Thoracic aorta (tissue), 2 donors: ENCODE measurements at regions not wholly inside any gene's neighbourhood (a gene's known extent, or its start where the extent isn't known, plus 50 kb on each side); places are given as distances from the start of the nearest gene placed in this dataset.

Source experiments
- ATAC-seq: fragments of 150-250 bp; one replicate; pipeline ENCODE4 v1.8.0; 2017; ENCODE audit warnings: low read depth; ENCODE audit not compliant: insufficient number of reproducible peaks, low FRiP score
- DNase-seq: peaks from one replicate; pipeline ENCODE4 v3.0.0-alpha.2; 2020; ENCODE audit warnings: low spot score
- H3K27ac ChIP-seq, 2 donors: fragments of 200-600 bp; sonication (generic); 1 replicate in 1 of 2; 2 replicates in 1 of 2; pipeline ENCODE4 v1.5.1; 2016; ENCODE audit warnings: mild to moderate bottlenecking in 2 of 2, moderate library complexity in 2 of 2
- H3K27me3 ChIP-seq: fragments of 200-600 bp; sonication (generic); replicated peaks from 2 replicates; pipeline ENCODE4 v1.6.0; 2016; ENCODE audit warnings: mild to moderate bottlenecking; ENCODE audit not compliant: insufficient read depth
- H3K36me3 ChIP-seq: fragments of 200-600 bp; sonication (generic); one replicate; pipeline ENCODE4 v1.5.1; 2016
- H3K4me1 ChIP-seq, 2 donors: fragments of 200-600 bp; sonication (generic); 1 replicate in 1 of 2; 2 replicates in 1 of 2; pipeline versions ENCODE4 v1.5.1 to v1.6.0; 2016; ENCODE audit warnings: low read depth in 2 of 2, mild to moderate bottlenecking in 1 of 2; ENCODE audit not compliant: control insufficient read depth in 1 of 2
- H3K4me3 ChIP-seq: fragments of 200-600 bp; sonication (generic); 2 replicates; pipeline ENCODE4 v1.5.1; 2016; ENCODE audit warnings: mild to moderate bottlenecking
- H3K9me3 ChIP-seq: fragments of 200-600 bp; sonication (generic); 2 replicates; pipeline ENCODE4 v1.5.1; 2016
- CTCF ChIP-seq: fragments of 200-600 bp; sonication (generic); IDR thresholded peaks from one replicate; pipeline ENCODE4 v1.5.1; 2019; ENCODE audit warnings: antibody characterized with exemption

DNA sequence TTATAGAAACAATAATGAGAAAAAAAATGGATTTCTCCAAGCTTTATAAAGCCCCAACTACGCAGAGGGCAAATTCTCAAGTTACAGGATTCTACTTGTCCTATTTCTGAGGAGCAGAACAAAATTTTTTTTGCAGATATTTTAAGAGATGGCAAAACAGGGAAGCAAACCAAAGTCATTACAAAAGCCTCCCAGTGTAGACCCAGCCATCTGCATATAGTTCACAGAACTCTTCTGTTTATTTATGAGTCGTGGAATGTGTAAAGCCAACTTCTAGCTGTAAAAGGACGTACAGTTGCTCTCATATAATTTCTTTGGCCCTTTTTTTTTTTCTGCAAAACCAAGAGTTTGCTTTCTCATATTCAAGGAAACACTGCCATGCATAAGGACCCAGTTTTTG lies 120.4 kb downstream of the PCDH7 start:
- no peak for TF ChIP-seq CTCF
- no peaks in the 10 kb centered on the region for H3K9me3 ChIP-seq
- H3K4me3 ChIP-seq = peak overlapping the region; percentile 32
- H3K27ac ChIP-seq = peak overlapping the region; percentile 13 to 54
- ATAC-seq (no peak), DNase-seq (no peak)
- no peaks in the 10 kb centered on the region for H3K36me3 ChIP-seq
- peaks cover 32 to 65% of the 10 kb centered on the region in 2 donors for H3K4me1 ChIP-seq
- H3K27me3 ChIP-seq = no peaks in the 10 kb centered on the region

DNA sequence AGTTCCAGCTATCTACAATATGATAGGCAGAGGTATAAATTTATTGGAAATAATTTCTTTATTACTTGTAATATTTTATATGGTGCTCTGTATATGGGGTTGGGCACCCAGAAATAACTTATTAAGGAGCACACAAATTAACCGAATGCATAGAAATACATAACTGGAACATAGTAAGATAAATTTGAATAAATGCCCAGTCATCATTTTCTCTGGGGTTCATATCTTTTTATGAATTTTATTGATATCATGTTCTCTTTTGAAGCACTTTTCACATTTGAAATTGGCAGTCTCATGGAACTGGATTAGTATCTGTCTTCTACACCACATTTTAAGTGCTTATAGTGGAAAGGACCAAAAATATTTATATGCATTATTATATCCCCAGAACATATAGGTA lies 122.0 kb downstream of the PCDH7 start:
- no peak for ATAC-seq
- no peak for TF ChIP-seq CTCF
- H3K9me3 ChIP-seq = no peaks in the 10 kb centered on the region
- DNase-seq = no peak
- H3K27me3 ChIP-seq = no peaks in the 10 kb centered on the region
- H3K4me1 ChIP-seq = peaks cover 19 to 50% of the 10 kb centered on the region in 2 donors
- no peaks in the 10 kb centered on the region for H3K36me3 ChIP-seq
- no peak overlapping the region for H3K27ac ChIP-seq
- H3K4me3 ChIP-seq = no peak overlapping the region

DNA sequence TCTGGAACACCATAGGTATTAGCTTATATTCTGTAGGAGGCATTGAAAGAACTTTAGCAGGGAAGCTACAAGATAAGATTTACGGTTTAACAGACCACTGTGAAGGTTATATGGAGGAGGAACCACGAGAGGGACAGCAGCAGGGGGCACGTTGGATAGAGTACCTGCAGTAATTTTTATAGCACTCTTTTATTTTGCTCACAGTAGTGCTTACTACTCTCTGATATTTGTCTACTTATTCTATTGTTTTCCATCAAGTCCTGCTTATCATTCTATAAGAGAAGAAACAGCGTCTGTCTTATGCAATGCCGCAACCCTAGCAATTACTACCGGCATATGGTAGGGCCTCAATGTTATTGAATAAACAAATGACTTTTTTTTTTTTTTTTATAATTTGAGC lies 122.5 kb downstream of the PCDH7 start:
- TF ChIP-seq CTCF = no peak
- Histone ChIP-seq H3K27me3 (no peaks in the 10 kb centered on the region), H3K4me1 (peaks cover 19 to 45% of the 10 kb centered on the region in 2 donors), H3K36me3 (no peaks in the 10 kb centered on the region), H3K4me3 (no peak overlapping the region), H3K27ac (no peak overlapping the region), H3K9me3 (no peaks in the 10 kb centered on the region)
- DNase-seq (no peak), ATAC-seq (no peak)

DNA sequence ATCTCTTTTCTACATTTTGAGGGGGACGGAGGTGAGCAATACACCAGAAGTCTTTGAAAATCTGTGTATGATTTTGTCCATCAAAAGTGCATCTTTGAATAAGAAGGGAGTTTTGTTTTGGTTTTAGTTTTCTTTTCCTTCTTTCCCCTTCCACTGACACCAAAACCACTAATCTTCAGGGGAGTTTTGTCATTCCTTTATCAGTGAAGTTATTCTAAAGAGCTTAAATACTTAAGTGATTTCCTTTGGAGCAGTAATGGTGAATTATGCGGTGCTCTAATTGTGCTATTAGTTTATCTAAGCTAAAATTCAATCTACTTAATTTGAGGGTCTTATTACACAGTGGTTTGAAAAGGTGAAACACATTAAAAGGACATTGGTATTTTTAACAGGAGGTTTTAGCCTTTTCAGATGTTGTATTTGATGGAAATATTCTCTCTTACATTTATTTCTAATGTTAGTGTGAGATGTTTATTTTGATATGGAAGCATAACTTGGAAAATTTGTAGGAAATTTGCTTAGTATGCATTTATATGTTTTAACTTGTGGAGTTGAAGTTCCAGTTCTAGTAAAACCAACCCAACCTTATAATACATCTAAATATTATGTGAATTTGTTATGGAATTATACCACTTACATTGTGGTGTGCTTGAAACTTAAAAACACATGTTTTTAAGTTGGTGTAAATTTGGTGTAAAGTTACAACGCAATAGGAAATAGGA lies 124.9 kb downstream of the PCDH7 start:
- DNase-seq = no peak
- H3K4me3 ChIP-seq = no peak overlapping the region
- H3K4me1 ChIP-seq = peaks cover 27 to 50% of the 10 kb centered on the region in 2 donors
- H3K9me3 ChIP-seq = no peaks in the 10 kb centered on the region
- ATAC-seq = no peak
- no peaks in the 10 kb centered on the region for H3K27me3 ChIP-seq
- no peaks in the 10 kb centered on the region for H3K36me3 ChIP-seq
- TF ChIP-seq CTCF = no peak
- no peak overlapping the region for H3K27ac ChIP-seq

GRCh38 chr4:30847167-30847566 lies 127.0 kb downstream of the PCDH7 start:
- TF ChIP-seq CTCF = no peak
- peaks cover 19 to 36% of the 10 kb centered on the region in 2 donors for H3K4me1 ChIP-seq
- no peak for ATAC-seq
- no peaks in the 10 kb centered on the region for H3K36me3 ChIP-seq
- H3K4me3 ChIP-seq = no peak overlapping the region
- no peak for DNase-seq
- no peak overlapping the region for H3K27ac ChIP-seq
- H3K9me3 ChIP-seq = no peaks in the 10 kb centered on the region
- H3K27me3 ChIP-seq = no peaks in the 10 kb centered on the region
